Testis (tissue), 2 donors: ENCODE measurements at regions not wholly inside any gene's neighbourhood (a gene's known extent, or its start where the extent isn't known, plus 50 kb on each side); places are given as distances from the start of the nearest gene placed in this dataset.

Experiments
- DNase-seq: peaks from one replicate; pipeline ENCODE4 v3.0.0-alpha.2; 2019
- H3K27ac ChIP-seq, 2 donors: fragments of 200-600 bp; sonication (generic); one replicate each; pipeline ENCODE4 v1.5.1; 2019
- H3K27me3 ChIP-seq: fragments of 200-600 bp; sonication (generic); one replicate; pipeline ENCODE4 v1.5.1; 2019
- H3K36me3 ChIP-seq: fragments of 200-600 bp; sonication (generic); one replicate; pipeline ENCODE4 v1.5.1; 2017; ENCODE audit warnings: low read depth; ENCODE audit errors: missing control alignments
- H3K4me1 ChIP-seq: fragments of 200-600 bp; sonication (generic); one replicate; pipeline ENCODE4 v1.5.1; 2019
- H3K4me3 ChIP-seq, 2 donors: fragments of 200-600 bp; sonication (generic); one replicate each; pipeline ENCODE4 v1.5.1; 2017 to 2019
- H3K9me3 ChIP-seq: fragments of 200-600 bp; sonication (generic); one replicate; pipeline ENCODE4 v1.5.1; 2017
- CTCF ChIP-seq, 3 experiments: fragments of 450-650 bp in 2 of 3; fragments of 200-600 bp in 1 of 3; sonication (generic) in 1 of 3; IDR thresholded peaks; one replicate each; pipeline ENCODE4 v1.5.1; 2016 to 2019; ENCODE audit warnings: antibody characterized with exemption in 3 of 3, mild to moderate bottlenecking in 2 of 3, moderate library complexity in 1 of 3
- POLR2A ChIP-seq: fragments of 450-650 bp; IDR thresholded peaks from one replicate; pipeline ENCODE4 v1.6.1; 2017; ENCODE audit warnings: antibody characterized with exemption, mild to moderate bottlenecking, moderate library complexity
- WGBS, 2 donors: methylation state at CpG; one replicate each; pipeline ENCODE4 v1.1.5; 2018; 5-methylcytosine and 5-hydroxymethylcytosine counted together
- intact Hi-C: fragments of 100-400 bp; cut with DNase I; formaldehyde crosslinking; loops from one replicate; pipeline ENCODE4 v1.15.1; 2023; ENCODE audit warnings: low total_unique reads

- TF ChIP-seq POLR2A, result no peak
- no peak for TF ChIP-seq CTCF (IDR thresholded peaks at IDR 0.05)
- peak; percentile 5 for DNase-seq
- WGBS, 2 donors, result 93 to 94% methylated on average over 5 to 12 of the region's 12 CpGs
Measured at GRCh38 chr20:24765316-24766142, 183.5 kb upstream of the CST7 start.

GRCh38 chr20:24766143-24766527, 182.9 kb upstream of the CST7 start:
- intact Hi-C loops, result no loop called here
- DNase-seq, result peak; percentile 4
- Histone ChIP-seq H3K4me1 (no peaks in the 10 kb centered on the region), H3K9me3 (no peaks in the 10 kb centered on the region), H3K4me3 (no peak overlapping the region), H3K27me3 (no peaks in the 10 kb centered on the region), H3K36me3 (no peaks in the 10 kb centered on the region), H3K27ac (no peak overlapping the region)
- TF ChIP-seq CTCF (IDR thresholded peaks at IDR 0.05) (no peak), POLR2A (no peak)
- 83 to 84% methylated on average over 2 of the region's 2 CpGs for WGBS, 2 donors

More at GRCh38 chr20:24765316-24766142, 183.5 kb upstream of the CST7 start:
- H3K4me1 ChIP-seq, result no peaks in the 10 kb centered on the region
- intact Hi-C loops, result no loop called here
- H3K27ac ChIP-seq, result no peak overlapping the region
- no peaks in the 10 kb centered on the region for H3K36me3 ChIP-seq
- no peaks in the 10 kb centered on the region for H3K27me3 ChIP-seq
- no peak overlapping the region for H3K4me3 ChIP-seq
- H3K9me3 ChIP-seq, result no peaks in the 10 kb centered on the region

GRCh38 chr20:24766826-24767622, 182.0 kb upstream of the CST7 start:
- TF ChIP-seq POLR2A, result no peak
- no peak for TF ChIP-seq CTCF (IDR thresholded peaks at IDR 0.05)
- intact Hi-C loops, result no loop called here
- 94 to 96% methylated on average over 4 to 7 of the region's 7 CpGs for WGBS, 2 donors
- peak; percentile 6 for DNase-seq
- no peaks in the 10 kb centered on the region for H3K27me3 ChIP-seq
- H3K27ac ChIP-seq, result no peak overlapping the region
- H3K9me3 ChIP-seq, result no peaks in the 10 kb centered on the region
- no peaks in the 10 kb centered on the region for H3K36me3 ChIP-seq
- H3K4me1 ChIP-seq, result no peaks in the 10 kb centered on the region
- no peak overlapping the region for H3K4me3 ChIP-seq

- DNase-seq, result peak; percentile 10
- TF ChIP-seq CTCF (IDR thresholded peaks at IDR 0.05) (no peak), POLR2A (no peak)
- Histone ChIP-seq H3K27me3 (no peaks in the 10 kb centered on the region), H3K4me1 (no peaks in the 10 kb centered on the region), H3K36me3 (no peaks in the 10 kb centered on the region), H3K27ac (no peak overlapping the region), H3K9me3 (no peaks in the 10 kb centered on the region), H3K4me3 (no peak overlapping the region)
- WGBS, 2 donors, result 95 to 100% methylated on average over 1 to 4 of the region's 4 CpGs
- intact Hi-C loops, result no loop called here
Measured at GRCh38 chr20:24767623-24768100, 181.4 kb upstream of the CST7 start.
